OCI-LY7 (cell line): ENCODE measurements at regions not wholly inside any gene's neighbourhood (a gene's known extent, or its start where the extent isn't known, plus 50 kb on each side); places are given as distances from the start of the nearest gene placed in this dataset.
"Not testable (repeated sequence)": the region's sequence is repeated elsewhere in the genome, so short reads cannot be mapped to it uniquely, and the experiment has no call there.

Experiments
- BruUV-seq: library from RNA; stranded (reverse); fragments of 400-500 nt; replicated peaks from 2 replicates; lab custom pipeline; 2021; lab: Mats Ljungman, UMichigan
- CTCF ChIA-PET: fragments of 300-600 bp; sonication (Branson Sonifier 250); formaldehyde crosslinking; loops from one replicate; lab custom pipeline; 2022; ENCODE audit warnings: antibody characterized with exemption; ENCODE audit not compliant: unreplicated experiment; lab: Charles Lee
- POLR2A ChIA-PET: fragments of 300-600 bp; sonication (Branson Sonifier 250); formaldehyde crosslinking; loops from one replicate; lab custom pipeline; 2022; ENCODE audit warnings: antibody characterized with exemption; lab: Charles Lee
- DNase-seq: peaks from one replicate; pipeline ENCODE4 v3.0.0-alpha.2; 2015; ENCODE audit warnings: low spot score
- H2AFZ ChIP-seq: fragments of 200-600 bp; sonication (generic), shearing (Covaris generic); 2 replicates; pipeline ENCODE4 v1.6.1; 2014; ENCODE audit warnings: mild to moderate bottlenecking, antibody characterized with exemption, low read length, moderate library complexity
- H3K27ac ChIP-seq: fragments of 200-600 bp; sonication (generic); 2 replicates; pipeline ENCODE4 v1.5.1; 2014; ENCODE audit warnings: mixed run types, low read depth, mild to moderate bottlenecking, moderate library complexity, low read length, inconsistent platforms; ENCODE audit not compliant: poor library complexity, severe bottlenecking
- H3K36me3 ChIP-seq: fragments of 200-600 bp; sonication (generic); 2 replicates; pipeline ENCODE4 v1.6.1; 2014; ENCODE audit warnings: mild to moderate bottlenecking, antibody characterized with exemption, low read length, moderate library complexity, mixed read lengths; ENCODE audit not compliant: insufficient read depth
- H3K4me1 ChIP-seq: fragments of 200-600 bp; sonication (generic); 2 replicates; pipeline ENCODE4 v1.5.1; 2014; ENCODE audit warnings: mild to moderate bottlenecking, low read length; ENCODE audit not compliant: insufficient read depth, poor library complexity, severe bottlenecking
- H3K4me2 ChIP-seq: fragments of 200-600 bp; sonication (generic); 2 replicates; pipeline ENCODE4 v1.6.1; 2014; ENCODE audit warnings: mild to moderate bottlenecking, low read length
- H3K4me3 ChIP-seq: fragments of 200-600 bp; sonication (generic); 2 replicates; pipeline ENCODE4 v1.5.1; 2014; ENCODE audit warnings: mild to moderate bottlenecking, low read depth, low read length; ENCODE audit not compliant: poor library complexity, severe bottlenecking
- H3K79me2 ChIP-seq: fragments of 200-600 bp; sonication (generic); 2 replicates; pipeline ENCODE4 v1.6.1; 2016; ENCODE audit warnings: low read depth, mild to moderate bottlenecking, low read length, moderate library complexity, mixed read lengths; ENCODE audit not compliant: insufficient read depth
- H3K9me2 ChIP-seq: fragments of 200-600 bp; sonication (generic); 2 replicates; pipeline ENCODE4 v1.6.1; 2016; ENCODE audit warnings: mild to moderate bottlenecking, low read length, mixed read lengths; ENCODE audit not compliant: insufficient read depth
- H3K9me3 ChIP-seq: fragments of 200-600 bp; sonication (generic); 2 replicates; pipeline ENCODE4 v1.6.1; 2014; ENCODE audit warnings: mild to moderate bottlenecking, mixed run types, low read length, mixed read lengths
- H4K20me1 ChIP-seq: fragments of 200-600 bp; sonication (generic); 2 replicates; pipeline ENCODE4 v1.6.1; 2014; ENCODE audit warnings: mild to moderate bottlenecking, antibody characterized with exemption, low read length, moderate library complexity, mixed read lengths; ENCODE audit not compliant: insufficient read depth
- EZH2phosphoT487 ChIP-seq: fragments of 200-600 bp; sonication (generic); IDR thresholded peaks from 2 replicates; pipeline ENCODE4 v1.6.1; 2018; ENCODE audit warnings: low read depth, borderline replicate concordance, mild to moderate bottlenecking, mixed run types, antibody characterized with exemption, low read length, moderate library complexity, mixed read lengths
- intact Hi-C: fragments of 100-400 bp; cut with micrococcal nuclease; formaldehyde crosslinking; loops from one replicate; pipeline ENCODE4 v1.10.0; 2022; ENCODE audit not compliant: unreplicated experiment
- TF ChIP-seq, protein P1 (sequence below): fragments of 200-600 bp; sonication (generic); conservative IDR thresholded peaks from 2 replicates; pipeline ENCODE4 v1.5.1; 2014; ENCODE audit warnings: mild to moderate bottlenecking, antibody characterized with exemption, low read length, moderate library complexity, mixed read lengths

DNA sequence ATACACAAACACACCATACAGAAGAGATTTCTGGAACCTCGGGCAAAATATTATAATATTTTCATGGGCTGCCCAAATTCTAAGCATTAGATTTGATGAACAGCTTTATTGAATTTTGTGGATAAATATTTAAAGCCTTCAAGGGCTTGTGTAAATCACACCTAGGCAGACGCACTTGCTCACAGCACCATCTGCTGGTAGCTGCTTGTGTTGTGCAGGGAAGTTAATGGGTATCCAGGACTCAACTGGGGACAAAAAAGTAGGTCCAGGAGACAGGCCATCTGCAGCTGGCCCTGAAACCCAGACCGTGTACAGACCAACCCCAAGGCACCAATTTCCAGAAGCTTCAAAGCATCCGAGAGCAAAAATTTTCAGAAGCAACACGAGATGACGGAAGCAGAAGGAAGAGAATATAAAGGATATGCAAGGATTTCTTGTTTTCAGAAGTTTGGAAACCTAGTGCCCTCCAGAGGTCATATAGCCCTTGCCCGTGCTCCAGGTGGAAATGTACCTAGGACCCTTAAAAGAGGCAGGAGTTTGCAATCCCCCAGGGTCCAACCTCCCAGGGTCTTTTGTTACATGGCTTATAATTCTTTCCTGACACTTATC, 140.0 kb downstream of the CHD9NB start:
- H3K4me2 ChIP-seq, result no peak overlapping the region
- CTCF ChIA-PET, result interaction anchor here (0.6 kb wide), 3 partner anchors 590 to 1102 kb away, joined by 3 to 5 read pairs (median 3); partner anchors contain the start of gene AKTIP
- no peak overlapping the region for H2AFZ ChIP-seq
- H4K20me1 ChIP-seq, result no peaks in the 10 kb centered on the region
- no peaks in the 10 kb centered on the region for H3K36me3 ChIP-seq
- POLR2A ChIA-PET, result no interaction called here
- DNase-seq, result peak; percentile 64
- intact Hi-C loops, result loop anchor here (2.0 kb wide), 1 partner anchor 722 kb away; no protein-coding TSS in a partner anchor
- H3K4me1 ChIP-seq, result no peaks in the 10 kb centered on the region
- H3K27ac ChIP-seq, result no peak overlapping the region
- no peaks in the 10 kb centered on the region for H3K9me2 ChIP-seq
- no peaks in the 10 kb centered on the region for H3K79me2 ChIP-seq
- no peaks in the 10 kb centered on the region for H3K9me3 ChIP-seq
- no peak overlapping the region for H3K4me3 ChIP-seq
- no TSS peak for BruUV-seq
- TF ChIP-seq EZH2phosphoT487, result no peak
- TF ChIP-seq, protein P1, sequence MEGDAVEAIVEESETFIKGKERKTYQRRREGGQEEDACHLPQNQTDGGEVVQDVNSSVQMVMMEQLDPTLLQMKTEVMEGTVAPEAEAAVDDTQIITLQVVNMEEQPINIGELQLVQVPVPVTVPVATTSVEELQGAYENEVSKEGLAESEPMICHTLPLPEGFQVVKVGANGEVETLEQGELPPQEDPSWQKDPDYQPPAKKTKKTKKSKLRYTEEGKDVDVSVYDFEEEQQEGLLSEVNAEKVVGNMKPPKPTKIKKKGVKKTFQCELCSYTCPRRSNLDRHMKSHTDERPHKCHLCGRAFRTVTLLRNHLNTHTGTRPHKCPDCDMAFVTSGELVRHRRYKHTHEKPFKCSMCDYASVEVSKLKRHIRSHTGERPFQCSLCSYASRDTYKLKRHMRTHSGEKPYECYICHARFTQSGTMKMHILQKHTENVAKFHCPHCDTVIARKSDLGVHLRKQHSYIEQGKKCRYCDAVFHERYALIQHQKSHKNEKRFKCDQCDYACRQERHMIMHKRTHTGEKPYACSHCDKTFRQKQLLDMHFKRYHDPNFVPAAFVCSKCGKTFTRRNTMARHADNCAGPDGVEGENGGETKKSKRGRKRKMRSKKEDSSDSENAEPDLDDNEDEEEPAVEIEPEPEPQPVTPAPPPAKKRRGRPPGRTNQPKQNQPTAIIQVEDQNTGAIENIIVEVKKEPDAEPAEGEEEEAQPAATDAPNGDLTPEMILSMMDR, result peak; percentile 94

- CTCF ChIA-PET, intact Hi-C loops: not testable (repeated sequence)
Measured at GRCh38 chr16:52908057-52908456, 144.6 kb downstream of the CHD9NB start.

DNA sequence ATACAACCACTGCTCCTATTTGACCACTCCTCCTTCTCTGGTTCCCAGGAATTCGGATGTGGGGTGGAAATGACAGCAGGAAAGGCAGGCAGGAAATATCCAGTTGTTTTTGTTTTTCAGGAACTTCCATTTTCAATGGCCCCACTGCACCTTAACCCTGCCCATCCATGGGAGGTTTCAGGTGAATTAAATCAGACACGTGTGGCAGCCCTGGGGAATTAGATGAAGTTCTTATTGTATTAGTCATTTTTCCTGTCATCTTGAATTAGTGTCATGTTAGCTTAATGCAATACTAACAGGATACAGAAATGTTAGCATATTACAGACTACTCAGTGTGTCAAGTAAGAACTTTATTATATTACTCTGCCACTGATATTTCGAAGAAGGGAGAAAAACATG, 146.4 kb downstream of the CHD9NB start:
- Histone ChIP-seq H3K9me2 (no peaks in the 10 kb centered on the region), H2AFZ (no peak overlapping the region), H3K4me3 (no peak overlapping the region), H3K9me3 (no peaks in the 10 kb centered on the region), H3K79me2 (no peaks in the 10 kb centered on the region), H3K4me1 (no peaks in the 10 kb centered on the region), H3K27ac (no peak overlapping the region), H4K20me1 (no peaks in the 10 kb centered on the region), H3K36me3 (no peaks in the 10 kb centered on the region), H3K4me2 (no peak overlapping the region)
- POLR2A ChIA-PET, result no interaction called here
- BruUV-seq, result no TSS peak
- no peak for TF ChIP-seq EZH2phosphoT487
- TF ChIP-seq, protein P1, result no peak
- intact Hi-C loops, result no loop called here
- DNase-seq, result no peak
- CTCF ChIA-PET, result no interaction called here

More at GRCh38 chr16:52908057-52908456, 144.6 kb downstream of the CHD9NB start:
- H3K27ac ChIP-seq, H3K4me1 ChIP-seq, H3K9me2 ChIP-seq, H3K79me2 ChIP-seq, H3K4me3 ChIP-seq, H4K20me1 ChIP-seq, H2AFZ ChIP-seq, H3K4me2 ChIP-seq, H3K36me3 ChIP-seq, DNase-seq, H3K9me3 ChIP-seq, BruUV-seq, POLR2A ChIA-PET: not testable (repeated sequence)
